ACC112 (cell line): ENCODE measurements at regions not wholly inside any gene's neighbourhood (a gene's known extent, or its start where the extent isn't known, plus 50 kb on each side); places are given as distances from the start of the nearest gene placed in this dataset.

Source experiments
- H2AFZ ChIP-seq: fragments of 200-600 bp; sonication (generic); one replicate; pipeline ENCODE4 v1.6.0; 2017; ENCODE audit warnings: antibody characterized with exemption, low read length; ENCODE audit not compliant: unreplicated experiment
- H3K27ac ChIP-seq: fragments of 200-600 bp; sonication (generic); 2 replicates; pipeline ENCODE4 v1.5.1; 2014; ENCODE audit warnings: low read depth, mild to moderate bottlenecking, antibody characterized with exemption, low read length, moderate library complexity
- H3K27me3 ChIP-seq: fragments of 200-600 bp; sonication (generic); 2 replicates; pipeline ENCODE4 v1.6.1; 2014; ENCODE audit warnings: mild to moderate bottlenecking, antibody characterized with exemption, low read length, moderate library complexity, mixed read lengths; ENCODE audit not compliant: insufficient read depth
- H3K36me3 ChIP-seq: fragments of 200-600 bp; sonication (generic); 2 replicates; pipeline ENCODE4 v1.6.1; 2016; ENCODE audit warnings: mild to moderate bottlenecking, antibody characterized with exemption, low read length, moderate library complexity, mixed read lengths; ENCODE audit not compliant: insufficient read depth
- H3K4me1 ChIP-seq: fragments of 200-600 bp; sonication (generic); one replicate; pipeline ENCODE4 v1.6.1; 2016; ENCODE audit warnings: low read length, mixed read lengths; ENCODE audit not compliant: insufficient read depth, unreplicated experiment, control insufficient read depth
- H3K4me3 ChIP-seq: fragments of 200-600 bp; sonication (generic); 2 replicates; pipeline ENCODE4 v1.5.1; 2014; ENCODE audit warnings: mild to moderate bottlenecking, low read depth, low read length
- H3K79me2 ChIP-seq: fragments of 200-600 bp; sonication (generic); one replicate; pipeline ENCODE4 v1.6.0; 2016; ENCODE audit warnings: low read length; ENCODE audit not compliant: control insufficient read depth, unreplicated experiment, insufficient read depth

DNA sequence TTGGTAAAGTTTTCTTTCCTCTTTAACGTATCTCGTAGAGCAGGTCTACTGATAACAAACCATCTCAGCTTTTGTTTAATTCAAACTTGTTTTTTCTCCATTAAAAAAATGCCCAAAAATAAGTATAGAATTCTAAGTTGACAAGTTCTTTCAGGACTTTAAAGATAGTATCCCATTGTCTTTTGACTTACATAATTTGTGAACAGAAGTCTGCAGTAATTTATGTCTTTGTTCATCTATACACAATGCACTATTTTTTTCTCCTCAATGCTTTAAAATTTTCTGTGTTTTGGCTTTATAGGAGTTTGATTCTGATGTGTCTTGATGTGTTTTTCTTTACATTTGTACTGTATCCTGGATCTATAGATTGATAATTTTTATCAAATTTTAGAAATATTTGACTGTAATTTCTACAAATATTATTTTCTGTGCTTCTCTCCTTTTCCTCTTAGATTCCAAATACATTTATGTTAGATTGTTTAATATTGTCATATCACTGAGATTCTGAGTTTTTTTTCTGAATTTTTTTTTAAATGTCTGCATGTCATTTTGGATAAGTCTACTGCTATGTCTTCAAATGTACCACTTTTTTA is 143.3 kb downstream of the FTCDNL1 start:
- Histone ChIP-seq H2AFZ (no peak overlapping the region), H3K4me3 (no peak overlapping the region), H3K79me2 (no peaks in the 10 kb centered on the region), H3K27ac (no peak overlapping the region), H3K36me3 (no peaks in the 10 kb centered on the region), H3K27me3 (peaks cover 24% of the 10 kb centered on the region), H3K4me1 (no peaks in the 10 kb centered on the region)

- Histone ChIP-seq H3K36me3 (no peaks in the 10 kb centered on the region), H3K4me1 (no peaks in the 10 kb centered on the region), H3K79me2 (no peaks in the 10 kb centered on the region), H3K27ac (no peak overlapping the region), H3K4me3 (no peak overlapping the region), H2AFZ (no peak overlapping the region), H3K27me3 (peaks cover 19% of the 10 kb centered on the region)
These were observed 145.5 kb downstream of the FTCDNL1 start for GRCh38 chr2:199705538-199705937.

DNA sequence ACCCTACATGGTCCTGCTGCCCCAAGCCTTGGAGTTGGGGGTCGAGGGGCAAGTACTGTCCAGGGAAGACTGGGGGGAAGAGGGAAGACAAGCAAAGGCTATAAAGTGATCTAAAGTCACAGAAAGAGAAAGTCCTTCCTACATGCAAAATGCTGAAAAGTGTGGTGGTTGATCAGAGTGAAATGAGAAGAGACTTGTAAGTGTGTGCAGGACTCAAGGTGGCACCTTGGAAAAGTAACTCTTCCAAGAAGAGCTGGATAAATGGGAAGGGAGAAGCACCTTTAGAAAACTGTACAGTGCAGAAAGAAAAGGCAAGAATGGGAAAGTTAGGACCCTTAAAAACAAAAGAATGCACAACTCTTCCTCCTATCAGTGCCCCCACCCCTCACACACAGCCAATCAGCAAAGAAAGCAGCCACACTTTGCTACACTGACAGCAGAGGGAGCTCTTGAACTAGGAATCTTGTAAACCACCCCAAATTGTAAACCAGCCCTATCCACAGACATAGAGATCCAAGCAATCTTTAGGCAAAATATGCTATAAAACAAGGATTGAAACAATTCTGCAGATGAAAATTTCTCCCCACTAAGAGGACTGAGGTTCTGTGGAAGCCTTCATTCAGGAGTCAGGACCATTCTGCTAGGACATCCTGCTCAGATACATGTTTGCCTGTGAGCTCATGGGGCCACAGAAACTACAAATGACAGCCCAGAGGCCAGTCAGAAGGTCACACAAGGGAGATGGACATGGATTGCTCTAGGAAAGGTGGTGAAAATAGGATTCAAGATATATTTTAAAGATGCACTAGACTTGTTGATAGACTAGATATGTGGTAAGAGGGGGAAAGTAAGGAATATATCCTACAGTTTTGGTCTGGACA is 146.4 kb downstream of the FTCDNL1 start:
- Histone ChIP-seq H3K27me3 (peaks cover 15% of the 10 kb centered on the region; the same call in 1 of the 2 replicates), H2AFZ (no peak overlapping the region), H3K79me2 (no peaks in the 10 kb centered on the region), H3K27ac (no peak overlapping the region), H3K4me3 (no peak overlapping the region), H3K4me1 (no peaks in the 10 kb centered on the region), H3K36me3 (no peaks in the 10 kb centered on the region)

- Histone ChIP-seq H2AFZ (no peak overlapping the region), H3K27me3 (peaks cover 16% of the 10 kb centered on the region; the same call in 1 of the 2 replicates), H3K4me3 (no peak overlapping the region), H3K36me3 (no peaks in the 10 kb centered on the region), H3K79me2 (no peaks in the 10 kb centered on the region), H3K27ac (no peak overlapping the region), H3K4me1 (no peaks in the 10 kb centered on the region)
These were observed 147.8 kb downstream of the FTCDNL1 start for GRCh38 chr2:199703199-199703598.

DNA sequence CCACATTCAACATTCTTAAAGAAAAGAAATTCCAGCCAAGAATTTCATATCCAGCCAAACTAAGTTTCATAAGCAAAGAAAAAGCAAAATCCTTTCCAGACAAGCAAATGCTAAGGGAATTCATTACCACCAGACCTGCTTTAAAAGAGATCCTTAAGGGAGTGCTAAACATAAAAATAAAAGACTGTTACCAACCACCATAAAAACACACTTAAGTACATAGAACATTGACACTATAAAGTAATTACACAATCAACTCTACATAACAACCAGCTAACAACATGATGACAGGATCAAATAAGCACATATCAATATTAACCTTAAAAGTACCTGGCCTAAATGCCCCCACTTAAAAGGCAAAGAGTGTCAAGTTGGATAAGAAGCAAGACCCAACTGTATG is 153.5 kb downstream of the FTCDNL1 start:
- Histone ChIP-seq H3K36me3 (no peaks in the 10 kb centered on the region), H3K79me2 (no peaks in the 10 kb centered on the region), H3K4me3 (no peak overlapping the region), H3K27ac (no peak overlapping the region), H3K4me1 (no peaks in the 10 kb centered on the region), H3K27me3 (peaks cover 34% of the 10 kb centered on the region), H2AFZ (no peak overlapping the region)

DNA sequence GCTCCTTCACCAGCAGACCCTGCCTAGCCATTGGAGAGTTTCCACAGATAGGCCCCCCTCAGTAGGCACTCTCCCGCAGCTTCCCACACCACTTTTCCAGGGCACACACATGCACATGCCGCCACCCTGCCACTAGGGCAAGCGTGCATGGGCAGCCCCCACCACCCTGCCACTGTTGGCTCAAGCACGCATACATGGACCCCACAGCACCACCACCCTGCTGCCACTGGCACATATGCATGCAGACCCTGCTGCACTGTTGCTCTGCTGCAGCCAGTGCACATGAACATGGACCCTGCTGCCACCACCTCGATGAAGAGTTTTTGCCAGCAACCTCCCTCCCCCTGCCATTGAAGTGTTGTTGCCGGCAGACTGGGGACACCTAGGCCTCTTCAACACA is 154.9 kb downstream of the FTCDNL1 start:
- Histone ChIP-seq H3K36me3 (no peaks in the 10 kb centered on the region), H2AFZ (no peak overlapping the region), H3K4me1 (no peaks in the 10 kb centered on the region), H3K4me3 (no peak overlapping the region), H3K27me3 (peaks cover 34% of the 10 kb centered on the region), H3K27ac (no peak overlapping the region), H3K79me2 (no peaks in the 10 kb centered on the region)

GRCh38 chr2:199693861-199694260 is 157.1 kb downstream of the FTCDNL1 start:
- Histone ChIP-seq H3K36me3 (no peaks in the 10 kb centered on the region), H3K79me2 (no peaks in the 10 kb centered on the region), H2AFZ (no peak overlapping the region), H3K27ac (no peak overlapping the region), H3K27me3 (peaks cover 25% of the 10 kb centered on the region), H3K4me1 (no peaks in the 10 kb centered on the region), H3K4me3 (no peak overlapping the region)

GRCh38 chr2:199692489-199692888 is 158.5 kb downstream of the FTCDNL1 start:
- Histone ChIP-seq H2AFZ (no peak overlapping the region), H3K4me1 (no peaks in the 10 kb centered on the region), H3K36me3 (no peaks in the 10 kb centered on the region), H3K27me3 (peaks cover 11% of the 10 kb centered on the region), H3K27ac (no peak overlapping the region), H3K4me3 (no peak overlapping the region), H3K79me2 (no peaks in the 10 kb centered on the region)

DNA sequence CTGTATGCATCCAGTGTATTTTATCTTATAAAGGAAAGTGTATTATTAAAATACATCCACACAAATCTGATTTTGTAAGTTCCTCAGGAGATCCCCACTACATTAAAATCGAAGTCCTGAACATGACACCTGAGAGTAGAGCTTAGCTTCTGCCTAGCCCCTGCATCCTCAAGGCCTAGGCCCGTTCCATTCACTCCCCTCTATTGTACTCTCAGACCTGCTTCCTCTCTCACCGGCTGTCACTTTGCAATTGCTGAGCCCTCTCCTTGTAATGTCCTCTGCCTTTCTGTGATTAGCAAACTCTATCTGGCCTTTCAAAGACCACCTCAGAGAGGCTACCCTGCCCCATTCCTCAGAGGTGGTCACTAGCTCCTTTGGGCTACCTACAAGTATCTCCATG is 160.8 kb downstream of the FTCDNL1 start:
- H3K79me2 ChIP-seq, result no peaks in the 10 kb centered on the region
- no peak overlapping the region for H3K4me3 ChIP-seq
- 0 out of 2 replicates have a peak, but pooled peaks cover 2% of the 10 kb centered on the region for H3K27me3 ChIP-seq
- H2AFZ ChIP-seq, result no peak overlapping the region
- no peaks in the 10 kb centered on the region for H3K4me1 ChIP-seq
- H3K36me3 ChIP-seq, result no peaks in the 10 kb centered on the region
- H3K27ac ChIP-seq, result no peak overlapping the region

DNA sequence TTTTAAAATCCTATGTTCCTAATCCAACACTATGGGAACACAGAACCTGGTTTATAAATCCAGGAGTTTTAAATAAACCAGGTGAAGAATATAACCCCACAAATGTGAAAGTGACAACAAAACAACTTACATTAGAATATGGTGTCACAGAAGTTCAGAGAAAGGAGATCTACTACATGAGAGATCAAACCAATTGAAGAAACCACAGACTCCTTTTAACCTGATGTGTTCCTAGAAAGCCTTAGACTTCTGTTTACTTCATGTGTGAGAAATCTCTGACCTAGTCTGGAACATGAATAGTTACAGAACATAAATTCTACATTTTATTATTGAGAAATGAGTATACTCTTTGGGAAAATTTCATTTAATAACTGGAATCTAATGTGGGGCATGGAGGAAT is 165.3 kb downstream of the FTCDNL1 start:
- Histone ChIP-seq H2AFZ (no peak overlapping the region), H3K79me2 (no peaks in the 10 kb centered on the region), H3K4me3 (no peak overlapping the region), H3K27me3 (peaks cover 7% of the 10 kb centered on the region; the same call in 1 of the 2 replicates), H3K36me3 (no peaks in the 10 kb centered on the region), H3K4me1 (no peaks in the 10 kb centered on the region), H3K27ac (no peak overlapping the region)

- Histone ChIP-seq H3K79me2 (no peaks in the 10 kb centered on the region), H2AFZ (no peak overlapping the region), H3K4me3 (no peak overlapping the region), H3K27ac (no peak overlapping the region), H3K4me1 (no peaks in the 10 kb centered on the region), H3K27me3 (peaks cover 12% of the 10 kb centered on the region), H3K36me3 (no peaks in the 10 kb centered on the region)
These were observed 166.2 kb downstream of the FTCDNL1 start for GRCh38 chr2:199684832-199685231.
